HG02759 (cell line): ENCODE measurements at regions not wholly inside any gene's neighbourhood (a gene's known extent, or its start where the extent isn't known, plus 50 kb on each side); places are given as distances from the start of the nearest gene placed in this dataset.
"Not testable (repeated sequence)": the region's sequence is repeated elsewhere in the genome, so short reads cannot be mapped to it uniquely, and the experiment has no call there.

Experiments
- ATAC-seq: cut with Tn5 transposase; IDR thresholded peaks from one replicate; pipeline ENCODE4 v1.9.1; 2021; ENCODE audit warnings: mild to moderate bottlenecking, moderate library complexity; ENCODE audit not compliant: unreplicated experiment

GRCh38 chrY:16490706-16491105 is 1389.3 kb downstream of the CDY2B start:
- ATAC-seq = no peak

GRCh38 chrY:16486696-16487215 is 1393.3 kb downstream of the CDY2B start:
- ATAC-seq = no peak

- no peak for ATAC-seq
These were observed 1400.0 kb downstream of the CDY2B start for GRCh38 chrY:16480031-16480430.

- ATAC-seq = no peak
These were observed 1406.0 kb downstream of the CDY2B start for GRCh38 chrY:16474053-16474452.

GRCh38 chrY:16454799-16455198 is 1425.2 kb downstream of the CDY2B start:
- no peak for ATAC-seq

GRCh38 chrY:16446152-16446551 is 1433.9 kb downstream of the CDY2B start:
- ATAC-seq = no peak

GRCh38 chrY:16409206-16409923 is 1470.7 kb downstream of the CDY2B start:
- ATAC-seq = peak; percentile 62

GRCh38 chrY:16379458-16379857 is 1500.6 kb downstream of the CDY2B start:
- ATAC-seq = not testable (repeated sequence)

GRCh38 chrY:16341592-16341991 is 1538.4 kb downstream of the CDY2B start:
- ATAC-seq = not testable (repeated sequence)

- not testable (repeated sequence) for ATAC-seq
These were observed 1549.8 kb downstream of the CDY2B start for GRCh38 chrY:16330032-16330758.

GRCh38 chrY:16329135-16329820 is 1550.7 kb downstream of the CDY2B start:
- ATAC-seq = not testable (repeated sequence)
